PFSK-1 (cell line): ENCODE measurements at regions not wholly inside any gene's neighbourhood (a gene's known extent, or its start where the extent isn't known, plus 50 kb on each side); places are given as distances from the start of the nearest gene placed in this dataset.

Experiments
- FOXP2 ChIP-seq: optimal IDR thresholded peaks from 2 replicates; pipeline ENCODE3; 2011; ENCODE audit warnings: borderline replicate concordance, control low read depth, inconsistent platforms; ENCODE audit not compliant: insufficient read depth; ENCODE audit errors: extremely low read length, extremely low read depth
- POLR2AphosphoS5 ChIP-seq: IDR thresholded peaks from 2 replicates; pipeline ENCODE4 v1.6.1; 2012; ENCODE audit warnings: low read depth, mild to moderate bottlenecking, control low read depth, low read length, moderate library complexity
- REST ChIP-seq, 2 experiments: IDR thresholded peaks; 2 replicates each; pipeline versions ENCODE4 v1.6.1 to v1.8.0; 2011 to 2012; ENCODE audit warnings: low read depth in 2 of 2, low read length in 2 of 2, control low read depth in 1 of 2, inconsistent platforms in 1 of 2, mild to moderate bottlenecking in 1 of 2, moderate library complexity in 1 of 2; ENCODE audit not compliant: insufficient read depth in 1 of 2
- SIN3A ChIP-seq: IDR thresholded peaks from 2 replicates; pipeline ENCODE4 v1.6.1; 2012; ENCODE audit warnings: mild to moderate bottlenecking, low read length, moderate library complexity, borderline replicate concordance; ENCODE audit not compliant: insufficient read depth
- TAF1 ChIP-seq: IDR thresholded peaks from 2 replicates; pipeline ENCODE4 v1.6.1; 2012; ENCODE audit warnings: low read length, control low read depth, borderline replicate concordance; ENCODE audit not compliant: insufficient read depth

- TF ChIP-seq POLR2AphosphoS5 (no peak), TAF1 (no peak), FOXP2 (no peak), REST (IDR thresholded peaks at IDR 0.05; ENCODE audit: insufficient read depth in 1 of 2, low read depth in 2 of 2, low read length in 2 of 2) (no peak), SIN3A (no peak)
These were observed 82.5 kb upstream of the GTSF1L start for GRCh38 chr20:43809206-43809819.

- no peak for TF ChIP-seq REST (IDR thresholded peaks at IDR 0.05; ENCODE audit: insufficient read depth in 1 of 2, low read depth in 2 of 2, low read length in 2 of 2)
- no peak for TF ChIP-seq FOXP2
- no peak for TF ChIP-seq TAF1
- TF ChIP-seq SIN3A: no peak
- no peak for TF ChIP-seq POLR2AphosphoS5
These were observed 78.0 kb upstream of the GTSF1L start for GRCh38 chr20:43804781-43805180.

- TF ChIP-seq TAF1: no peak
- no peak for TF ChIP-seq POLR2AphosphoS5
- TF ChIP-seq SIN3A: no peak
- no peak for TF ChIP-seq REST (IDR thresholded peaks at IDR 0.05; ENCODE audit: insufficient read depth in 1 of 2, low read depth in 2 of 2, low read length in 2 of 2)
- TF ChIP-seq FOXP2: no peak
These were observed 76.5 kb upstream of the GTSF1L start for GRCh38 chr20:43803276-43803675.

GRCh38 chr20:43800186-43800585 lies 73.4 kb upstream of the GTSF1L start:
- TF ChIP-seq REST (IDR thresholded peaks at IDR 0.05; ENCODE audit: insufficient read depth in 1 of 2, low read depth in 2 of 2, low read length in 2 of 2) (no peak), FOXP2 (no peak), POLR2AphosphoS5 (no peak)

- TF ChIP-seq TAF1 (no peak), POLR2AphosphoS5 (no peak), FOXP2 (no peak), REST (IDR thresholded peaks at IDR 0.05; ENCODE audit: insufficient read depth in 1 of 2, low read depth in 2 of 2, low read length in 2 of 2) (no peak), SIN3A (no peak)
These were observed 72.9 kb upstream of the GTSF1L start for GRCh38 chr20:43799741-43800140.
